Activated CD4-positive, alpha-beta memory T cell treated with anti-CD3 and anti-CD28 coated beads for 36 hours (primary cell): ENCODE measurements at regions not wholly inside any gene's neighbourhood (a gene's known extent, or its start where the extent isn't known, plus 50 kb on each side); places are given as distances from the start of the nearest gene placed in this dataset.
"Not testable (repeated sequence)": the region's sequence is repeated elsewhere in the genome, so short reads cannot be mapped to it uniquely, and the experiment has no call there.

Source experiments
- CTCF ChIA-PET: fragments of 350-600 bp; sonication (Branson Sonifier 250); formaldehyde crosslinking; loops from one replicate; lab custom pipeline; 2021; ENCODE audit warnings: antibody characterized with exemption, inconsistent platforms; lab: Charles Lee
- POLR2A ChIA-PET: fragments of 350-600 bp; sonication (Branson Sonifier 250); formaldehyde crosslinking; loops from one replicate; lab custom pipeline; 2021; ENCODE audit warnings: antibody characterized with exemption; lab: Charles Lee
- DNase-seq: peaks from one replicate; pipeline ENCODE4 v3.0.0-alpha.2; 2020
- H3K27ac Mint-ChIP-seq: one replicate; pipeline ENCODE4 v1.8.0; 2021; ENCODE audit warnings: mixed read lengths
- H3K27me3 Mint-ChIP-seq: one replicate; pipeline ENCODE4 v1.8.0; 2021; ENCODE audit warnings: mixed read lengths
- H3K36me3 Mint-ChIP-seq: one replicate; pipeline ENCODE4 v1.8.0; 2021; ENCODE audit warnings: mixed read lengths
- H3K4me1 Mint-ChIP-seq: one replicate; pipeline ENCODE4 v1.8.0; 2021; ENCODE audit warnings: low read depth, mixed read lengths
- H3K4me3 Mint-ChIP-seq: one replicate; pipeline ENCODE4 v1.8.0; 2021; ENCODE audit warnings: mild to moderate bottlenecking, mixed read lengths
- H3K9me3 Mint-ChIP-seq: one replicate; pipeline ENCODE4 v1.8.0; 2021; ENCODE audit warnings: mixed read lengths
- intact Hi-C: fragments of 100-400 bp; cut with micrococcal nuclease; formaldehyde crosslinking; loops from one replicate; pipeline ENCODE4 v1.15.1; 2023

- DNase-seq, result no peak
- ChIA-PET POLR2A (no interaction called here), CTCF (no interaction called here)
- no peaks in the 10 kb centered on the region for H3K4me1 Mint-ChIP-seq
- peaks cover 14% of the 10 kb centered on the region for H3K27me3 Mint-ChIP-seq
- intact Hi-C loops, result no loop called here
- no peak overlapping the region for H3K4me3 Mint-ChIP-seq
- H3K27ac Mint-ChIP-seq, result no peak overlapping the region
- no peaks in the 10 kb centered on the region for H3K36me3 Mint-ChIP-seq
- H3K9me3 Mint-ChIP-seq, result no peaks in the 10 kb centered on the region
Measured at GRCh38 chr1:4068076-4068475, 168.0 kb upstream of the C1orf174 start.

- Mint-ChIP-seq H3K27ac (no peak overlapping the region), H3K9me3 (no peaks in the 10 kb centered on the region), H3K36me3 (no peaks in the 10 kb centered on the region), H3K27me3 (peaks cover 22% of the 10 kb centered on the region), H3K4me1 (no peaks in the 10 kb centered on the region), H3K4me3 (no peak overlapping the region)
- intact Hi-C loops, result no loop called here
- no peak for DNase-seq
- CTCF ChIA-PET, result no interaction called here
- POLR2A ChIA-PET, result no interaction called here
Measured at GRCh38 chr1:4071653-4072052, 171.6 kb upstream of the C1orf174 start.

- intact Hi-C loops, result no loop called here
- Mint-ChIP-seq H3K4me3 (no peak overlapping the region), H3K4me1 (no peaks in the 10 kb centered on the region), H3K36me3 (no peaks in the 10 kb centered on the region), H3K27ac (no peak overlapping the region), H3K9me3 (no peaks in the 10 kb centered on the region), H3K27me3 (peaks cover 22% of the 10 kb centered on the region)
- no peak for DNase-seq
- POLR2A ChIA-PET, result no interaction called here
- CTCF ChIA-PET, result no interaction called here
Measured at GRCh38 chr1:4072481-4073153, 172.5 kb upstream of the C1orf174 start.

DNA sequence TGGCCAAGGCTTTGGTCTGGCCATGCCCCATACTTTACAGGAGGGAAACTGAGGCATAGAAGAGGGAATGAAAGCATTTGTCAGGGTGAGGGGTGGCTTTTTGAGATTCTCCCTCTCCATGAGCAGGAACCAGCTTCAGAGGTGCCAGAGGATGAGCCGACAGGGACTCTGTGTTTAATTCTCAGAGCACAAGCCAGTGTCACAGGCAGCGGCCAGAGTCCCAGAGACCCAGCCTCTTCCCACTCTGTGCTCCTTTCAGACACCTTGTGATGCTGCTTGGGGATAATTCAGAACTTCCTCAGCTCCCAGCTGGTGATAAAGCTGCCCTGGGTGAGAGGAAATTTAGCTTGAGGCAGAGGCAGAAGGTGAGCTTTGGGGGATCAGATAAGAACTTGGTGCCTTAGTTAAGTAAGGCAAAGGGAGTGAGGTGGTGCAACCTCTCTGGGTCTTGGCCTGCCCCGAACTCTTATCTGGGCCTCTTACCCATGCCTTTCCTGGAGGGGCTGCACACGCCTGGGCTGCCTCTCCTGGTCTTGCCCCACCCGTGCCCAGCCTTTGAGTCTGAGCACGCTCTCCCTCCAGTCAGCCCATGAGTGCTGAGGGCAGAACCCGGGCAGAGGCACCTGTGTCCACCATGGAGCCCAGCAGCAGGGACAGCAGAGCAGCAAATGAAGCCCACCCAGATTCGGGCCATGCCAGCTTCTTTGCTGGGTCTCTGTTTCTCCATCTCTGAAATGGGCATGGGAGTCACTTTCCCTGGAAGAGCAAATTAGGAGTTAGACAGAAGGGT is 175.6 kb upstream of the C1orf174 start:
- no peaks in the 10 kb centered on the region for H3K9me3 Mint-ChIP-seq
- intact Hi-C loops, result no loop called here
- no peak for DNase-seq
- no peaks in the 10 kb centered on the region for H3K4me1 Mint-ChIP-seq
- H3K4me3 Mint-ChIP-seq, result no peak overlapping the region
- ChIA-PET POLR2A (no interaction called here), CTCF (no interaction called here)
- no peaks in the 10 kb centered on the region for H3K36me3 Mint-ChIP-seq
- H3K27ac Mint-ChIP-seq, result no peak overlapping the region
- H3K27me3 Mint-ChIP-seq, result peaks cover 21% of the 10 kb centered on the region

GRCh38 chr1:4076346-4076745 is 176.3 kb upstream of the C1orf174 start:
- ChIA-PET CTCF (no interaction called here), POLR2A (no interaction called here)
- Mint-ChIP-seq H3K27ac (no peak overlapping the region), H3K4me1 (no peaks in the 10 kb centered on the region), H3K27me3 (peaks cover 16% of the 10 kb centered on the region), H3K4me3 (no peak overlapping the region), H3K9me3 (peaks cover 2% of the 10 kb centered on the region), H3K36me3 (no peaks in the 10 kb centered on the region)
- intact Hi-C loops, result no loop called here
- no peak for DNase-seq

DNA sequence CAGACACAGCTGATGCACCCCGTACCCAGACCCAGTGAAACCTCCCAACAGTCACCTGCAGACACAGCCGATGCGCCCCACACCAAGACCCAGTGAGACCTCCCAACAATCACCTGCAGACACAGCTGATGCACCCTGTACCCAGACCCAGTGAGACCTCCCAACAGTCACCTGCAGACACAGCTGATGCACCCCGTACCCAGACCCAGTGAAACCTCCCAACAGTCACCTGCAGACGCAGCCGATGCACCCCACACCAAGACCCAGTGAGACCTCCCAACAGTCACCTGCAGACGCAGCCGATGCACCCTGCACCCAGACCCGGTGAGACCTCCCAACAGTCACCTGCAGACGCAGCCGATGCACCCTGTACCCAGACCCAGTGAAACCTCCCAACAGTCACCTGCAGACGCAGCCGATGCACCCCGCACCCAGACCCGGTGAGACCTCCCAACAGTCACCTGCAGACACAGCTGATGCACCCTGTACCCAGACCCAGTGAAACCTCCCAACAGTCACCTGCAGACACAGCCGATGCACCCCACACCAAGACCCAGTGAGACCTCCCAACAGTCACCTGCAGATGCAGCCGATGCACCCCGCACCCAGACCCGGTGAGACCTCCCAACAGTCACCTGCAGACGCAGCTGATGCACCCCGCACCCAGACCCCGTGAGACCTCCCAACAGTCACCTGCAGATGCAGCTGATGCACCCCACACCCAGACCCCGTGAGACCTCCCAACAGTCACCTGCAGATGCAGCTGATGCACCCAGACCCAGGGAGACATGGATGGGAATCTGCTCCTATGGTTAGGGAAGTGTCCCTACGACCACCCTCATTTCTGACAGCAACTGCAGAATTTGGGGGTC is 178.3 kb upstream of the C1orf174 start:
- H3K4me1 Mint-ChIP-seq, DNase-seq, intact Hi-C loops, POLR2A ChIA-PET, CTCF ChIA-PET, H3K9me3 Mint-ChIP-seq, H3K36me3 Mint-ChIP-seq, H3K4me3 Mint-ChIP-seq, H3K27ac Mint-ChIP-seq, H3K27me3 Mint-ChIP-seq: not testable (repeated sequence)

- ChIA-PET POLR2A (no interaction called here), CTCF (no interaction called here)
- DNase-seq, result no peak
- no peaks in the 10 kb centered on the region for H3K4me1 Mint-ChIP-seq
- no peaks in the 10 kb centered on the region for H3K36me3 Mint-ChIP-seq
- no peak overlapping the region for H3K4me3 Mint-ChIP-seq
- H3K27ac Mint-ChIP-seq, result no peak overlapping the region
- H3K9me3 Mint-ChIP-seq, result peaks cover 2% of the 10 kb centered on the region
- peaks cover 8% of the 10 kb centered on the region for H3K27me3 Mint-ChIP-seq
- intact Hi-C loops, result no loop called here
Measured at GRCh38 chr1:4079815-4080214, 179.7 kb upstream of the C1orf174 start.

DNA sequence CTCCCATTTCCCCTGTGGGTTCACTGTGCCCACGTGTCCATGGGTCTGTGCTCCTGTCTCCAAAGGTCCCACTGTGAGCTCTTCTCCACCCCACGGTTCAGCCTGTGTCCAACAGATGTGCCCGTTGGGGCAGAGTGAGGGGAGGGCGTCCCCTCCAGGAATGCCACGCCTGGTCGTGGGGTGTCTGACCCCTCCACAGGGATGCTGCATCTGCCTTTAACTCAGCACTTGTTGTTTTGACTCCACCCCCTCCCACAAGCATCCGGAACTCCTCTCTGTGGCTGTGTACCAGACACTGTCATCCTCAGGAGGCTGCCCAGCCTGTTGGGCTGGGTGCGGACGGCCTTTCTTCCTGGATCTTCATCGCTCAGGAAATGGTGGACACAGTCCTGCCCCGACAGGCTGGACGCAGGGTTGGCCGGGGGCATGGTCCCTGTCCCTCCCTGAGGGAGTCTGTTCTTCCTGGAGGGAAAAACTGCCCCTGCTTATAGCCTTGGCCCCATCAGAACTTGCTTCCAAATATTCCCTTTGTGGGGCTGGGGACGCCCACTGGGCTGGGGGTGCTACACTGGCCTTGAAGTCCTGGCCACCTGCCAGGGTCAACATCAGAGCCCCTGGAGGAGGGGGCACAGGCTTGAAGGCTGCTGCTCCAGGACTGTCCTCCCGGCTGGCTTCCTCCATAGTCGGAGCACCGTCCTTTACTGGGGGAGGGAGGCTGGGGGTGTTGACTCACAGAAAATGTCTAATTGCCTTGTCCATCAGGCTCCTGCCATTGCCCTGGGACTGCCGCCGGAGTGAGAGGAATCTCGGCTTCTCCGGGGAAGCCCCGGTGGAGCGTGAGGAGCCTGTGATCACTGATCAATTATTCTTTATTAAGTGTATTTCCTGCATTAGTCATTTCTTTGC is 182.0 kb upstream of the C1orf174 start:
- no peak for DNase-seq
- H3K36me3 Mint-ChIP-seq, result no peaks in the 10 kb centered on the region
- ChIA-PET POLR2A (no interaction called here), CTCF (no interaction called here)
- intact Hi-C loops, result no loop called here
- H3K4me1 Mint-ChIP-seq, result no peaks in the 10 kb centered on the region
- H3K4me3 Mint-ChIP-seq, result no peak overlapping the region
- no peak overlapping the region for H3K27ac Mint-ChIP-seq
- H3K27me3 Mint-ChIP-seq, result peaks cover 2% of the 10 kb centered on the region
- H3K9me3 Mint-ChIP-seq, result peaks cover 2% of the 10 kb centered on the region

DNA sequence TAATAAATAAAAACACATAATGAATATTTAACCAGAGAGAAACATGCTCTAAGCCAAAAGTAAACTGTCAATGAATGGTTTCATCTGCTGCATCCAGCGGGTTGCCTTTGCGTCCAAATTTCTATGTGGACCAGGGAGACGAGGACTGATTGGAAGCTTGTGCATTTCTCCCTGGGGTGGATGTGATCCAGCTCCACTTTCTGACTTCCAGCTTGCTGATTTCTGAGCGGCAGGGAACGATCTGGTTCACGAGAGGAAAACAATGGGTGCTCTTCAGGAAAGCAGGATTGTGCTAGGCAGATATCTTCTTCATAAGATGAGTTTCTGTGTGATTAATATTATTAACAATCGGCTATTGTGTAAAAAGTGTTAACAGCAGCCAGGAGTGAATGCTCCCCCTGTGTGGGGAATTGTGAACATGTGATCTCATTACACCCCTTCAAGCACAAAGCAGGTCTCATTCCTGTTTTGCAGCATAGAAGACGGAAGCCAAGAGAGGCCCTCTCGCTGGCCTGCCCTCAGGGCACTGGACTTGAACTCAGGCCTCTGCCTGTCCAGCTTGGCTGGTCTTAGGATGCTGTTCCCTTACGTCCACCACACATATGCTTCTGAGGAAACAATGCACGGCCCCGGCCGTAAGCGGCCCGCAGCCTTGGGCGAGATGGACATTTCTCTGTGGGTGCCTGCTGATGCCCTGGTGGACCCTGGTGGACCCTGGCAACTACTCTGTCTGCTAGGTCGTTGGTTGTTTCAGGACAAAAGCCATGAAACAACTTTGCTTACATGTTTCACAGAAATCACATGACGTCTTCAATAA is 183.4 kb upstream of the C1orf174 start:
- H3K4me1 Mint-ChIP-seq, result no peaks in the 10 kb centered on the region
- H3K27me3 Mint-ChIP-seq, result peaks cover 4% of the 10 kb centered on the region
- ChIA-PET POLR2A (no interaction called here), CTCF (no interaction called here)
- H3K27ac Mint-ChIP-seq, result no peak overlapping the region
- H3K4me3 Mint-ChIP-seq, result no peak overlapping the region
- no peak for DNase-seq
- intact Hi-C loops, result no loop called here
- H3K36me3 Mint-ChIP-seq, result no peaks in the 10 kb centered on the region
- peaks cover 2% of the 10 kb centered on the region for H3K9me3 Mint-ChIP-seq

GRCh38 chr1:4084048-4084431 is 184.0 kb upstream of the C1orf174 start:
- peaks cover 6% of the 10 kb centered on the region for H3K27me3 Mint-ChIP-seq

DNA sequence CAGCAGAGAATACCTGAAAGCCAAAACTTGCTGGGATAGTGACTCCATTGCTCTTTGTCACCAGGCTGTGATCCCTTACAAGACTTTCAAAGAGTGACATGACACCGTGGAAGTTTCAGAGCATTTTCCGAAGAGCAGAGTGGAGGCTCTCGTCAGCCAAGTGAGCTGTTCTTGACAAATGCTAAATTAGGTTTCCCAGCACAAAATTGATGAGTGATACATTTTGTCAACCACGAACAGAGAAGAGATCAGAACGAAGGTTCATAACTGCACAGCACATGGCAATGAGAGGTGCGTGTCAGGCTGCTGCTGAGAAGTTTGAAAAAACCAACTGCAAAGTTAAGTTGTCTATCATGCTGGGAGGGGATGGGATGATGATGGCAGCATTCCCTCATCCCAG is 184.4 kb upstream of the C1orf174 start:
- Mint-ChIP-seq H3K27me3 (peaks cover 7% of the 10 kb centered on the region), H3K36me3 (no peaks in the 10 kb centered on the region), H3K4me1 (no peaks in the 10 kb centered on the region), H3K27ac (no peak overlapping the region), H3K4me3 (no peak overlapping the region), H3K9me3 (peaks cover 2% of the 10 kb centered on the region)
- intact Hi-C loops, result no loop called here
- CTCF ChIA-PET, result no interaction called here
- POLR2A ChIA-PET, result interaction anchor here (0.5 kb wide), 1 partner anchor 717 kb away, joined by 4 read pairs; no protein-coding TSS in a partner anchor
- DNase-seq, result no peak

More at GRCh38 chr1:4084048-4084431, 184.0 kb upstream of the C1orf174 start:
- no peak for DNase-seq
- no peak overlapping the region for H3K27ac Mint-ChIP-seq
- H3K36me3 Mint-ChIP-seq, result no peaks in the 10 kb centered on the region
- H3K4me3 Mint-ChIP-seq, result no peak overlapping the region
- peaks cover 2% of the 10 kb centered on the region for H3K9me3 Mint-ChIP-seq
- H3K4me1 Mint-ChIP-seq, result no peaks in the 10 kb centered on the region
- CTCF ChIA-PET, result no interaction called here
- intact Hi-C loops, result no loop called here
- POLR2A ChIA-PET, result no interaction called here
